SKM-1 (cell line): ENCODE measurements at regions not wholly inside any gene's neighbourhood (a gene's known extent, or its start where the extent isn't known, plus 50 kb on each side); places are given as distances from the start of the nearest gene placed in this dataset.
"Not testable (repeated sequence)": the region's sequence is repeated elsewhere in the genome, so short reads cannot be mapped to it uniquely, and the experiment has no call there.

Experiments
- DNase-seq: peaks from one replicate; lab custom pipeline; 2025; ENCODE audit not compliant: unreplicated experiment; lab: John Stamatoyannopoulos, UW

GRCh38 chr4:169934794-169935429 is 91.3 kb downstream of the MFAP3L start:
- no peak for DNase-seq

DNA sequence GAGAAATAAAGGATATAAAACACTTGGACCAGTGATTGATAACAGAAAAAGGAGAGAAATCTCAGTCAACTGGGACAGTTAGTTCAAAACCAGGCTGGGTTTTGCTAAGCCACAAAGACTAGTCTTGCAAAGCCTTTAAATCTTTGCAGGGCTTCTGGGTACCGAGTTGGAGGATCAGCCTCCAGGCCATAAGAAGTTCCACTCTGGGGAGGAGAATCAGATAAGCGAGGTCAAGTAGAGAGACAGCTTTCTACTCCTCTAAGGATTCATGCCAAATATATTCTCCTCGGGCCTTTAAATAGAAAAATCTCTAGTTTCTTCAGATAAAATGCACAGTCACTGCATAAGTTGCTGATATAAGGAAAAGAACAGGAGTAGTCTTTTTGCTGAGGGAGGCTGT is 92.7 kb downstream of the MFAP3L start:
- DNase-seq, result no peak

DNA sequence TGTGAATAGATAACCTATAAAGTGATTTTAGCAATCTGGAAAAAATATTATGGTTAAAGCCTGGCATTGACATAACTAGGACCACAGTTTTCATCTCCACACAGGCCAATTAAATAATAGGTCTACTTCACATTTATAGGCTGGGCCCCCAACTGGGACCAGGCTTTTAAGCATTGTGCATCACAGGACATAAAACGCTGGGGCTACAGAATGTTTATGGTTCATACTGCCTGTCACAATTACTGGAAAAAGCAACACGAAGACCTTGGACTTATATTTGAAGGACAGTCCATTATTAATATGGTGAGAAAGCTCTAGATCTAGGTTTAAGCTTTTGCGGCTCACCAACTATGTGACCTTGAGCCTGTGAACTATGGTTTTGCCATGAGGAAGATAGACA is 94.2 kb downstream of the MFAP3L start:
- no peak for DNase-seq

DNA sequence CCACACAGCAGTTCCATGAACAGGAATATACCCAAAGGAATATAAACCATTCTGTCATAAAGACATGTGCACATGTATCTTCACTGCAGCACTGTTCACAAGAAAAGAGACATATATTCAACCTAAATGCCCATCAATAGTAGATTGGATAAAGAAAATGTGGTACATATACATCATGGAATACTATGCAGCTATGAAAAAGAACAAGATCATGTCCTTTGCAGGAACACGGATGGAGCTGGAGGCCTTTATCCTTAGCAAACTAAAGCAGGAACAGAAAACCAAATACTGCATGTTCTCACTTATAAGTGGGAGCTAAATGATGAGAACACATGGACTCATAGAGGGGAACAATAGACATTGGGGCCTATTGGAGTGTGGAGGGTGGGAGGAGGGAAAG is 95.4 kb downstream of the MFAP3L start:
- DNase-seq, result not testable (repeated sequence)

GRCh38 chr4:169927280-169927679 is 98.9 kb downstream of the MFAP3L start:
- no peak for DNase-seq

GRCh38 chr4:169925678-169926077 is 100.5 kb downstream of the MFAP3L start:
- no peak for DNase-seq

- DNase-seq, result no peak
Measured at GRCh38 chr4:169922632-169923276, 103.4 kb downstream of the MFAP3L start.

GRCh38 chr4:169921732-169922131 is 104.5 kb downstream of the MFAP3L start:
- DNase-seq, result no peak

GRCh38 chr4:169921237-169921636 is 105.0 kb downstream of the MFAP3L start:
- DNase-seq, result no peak

GRCh38 chr4:169919194-169920124 is 106.7 kb downstream of the MFAP3L start:
- DNase-seq, result not testable (repeated sequence)

- no peak for DNase-seq
Measured at GRCh38 chr4:169915545-169915944, 110.7 kb downstream of the MFAP3L start.

- no peak for DNase-seq
Measured at GRCh38 chr4:169914866-169915265, 111.3 kb downstream of the MFAP3L start.

DNA sequence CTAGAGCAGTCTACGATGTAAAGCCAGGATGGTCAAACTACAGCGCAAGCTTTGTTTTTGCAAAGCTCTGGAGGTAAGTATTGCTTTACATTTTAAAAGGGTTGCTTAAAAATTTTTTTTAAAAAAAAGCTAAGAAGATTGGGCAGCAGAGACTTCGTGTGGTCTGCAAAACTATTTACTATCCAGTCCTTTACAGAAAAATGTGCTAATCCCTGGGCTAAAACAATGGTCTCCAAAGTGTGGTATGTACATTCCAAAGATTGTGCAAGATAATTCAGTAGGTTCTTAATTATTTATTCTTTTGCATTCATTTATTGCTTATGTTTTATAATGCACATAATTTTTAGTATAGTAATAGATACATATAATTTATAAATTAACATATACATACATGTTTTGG is 113.2 kb downstream of the MFAP3L start:
- no peak for DNase-seq

DNA sequence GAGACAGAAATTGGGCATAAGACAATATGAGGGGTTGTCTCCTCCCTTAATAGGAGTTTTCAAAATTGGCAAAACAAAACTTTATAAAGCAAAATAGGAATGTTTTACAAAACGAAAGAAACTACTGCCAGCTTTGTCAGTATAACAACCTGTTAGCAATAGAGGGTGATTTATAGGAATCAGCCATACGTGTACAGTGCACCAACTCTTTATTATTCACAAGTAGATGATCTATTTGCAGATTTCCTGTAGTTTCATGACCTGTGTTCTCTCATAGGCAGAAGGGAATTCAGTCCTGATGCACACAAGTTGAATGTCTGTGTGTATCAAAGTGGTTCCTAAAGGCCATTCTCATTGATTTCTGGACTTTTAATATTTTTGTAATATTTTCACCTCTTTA is 116.3 kb downstream of the MFAP3L start:
- no peak for DNase-seq

DNA sequence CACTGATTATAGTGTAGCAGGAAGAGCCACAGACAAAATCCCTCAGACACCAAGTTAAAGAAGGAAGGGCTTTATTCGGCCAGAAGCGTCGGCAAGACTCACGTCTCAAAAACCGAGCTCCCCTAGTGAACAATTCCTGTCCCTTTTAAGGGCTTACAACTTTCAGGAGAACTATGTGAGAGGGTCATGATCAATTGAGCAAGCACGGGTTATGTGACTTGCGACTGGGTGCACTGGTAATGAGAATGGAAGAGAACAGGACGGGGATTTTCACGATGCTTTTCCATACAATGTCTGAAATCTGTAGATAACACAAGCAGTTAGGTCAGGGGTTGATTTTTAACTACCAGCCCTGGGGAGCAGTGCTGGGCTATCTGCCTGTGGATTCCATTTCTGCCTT is 116.7 kb downstream of the MFAP3L start:
- no peak for DNase-seq

DNA sequence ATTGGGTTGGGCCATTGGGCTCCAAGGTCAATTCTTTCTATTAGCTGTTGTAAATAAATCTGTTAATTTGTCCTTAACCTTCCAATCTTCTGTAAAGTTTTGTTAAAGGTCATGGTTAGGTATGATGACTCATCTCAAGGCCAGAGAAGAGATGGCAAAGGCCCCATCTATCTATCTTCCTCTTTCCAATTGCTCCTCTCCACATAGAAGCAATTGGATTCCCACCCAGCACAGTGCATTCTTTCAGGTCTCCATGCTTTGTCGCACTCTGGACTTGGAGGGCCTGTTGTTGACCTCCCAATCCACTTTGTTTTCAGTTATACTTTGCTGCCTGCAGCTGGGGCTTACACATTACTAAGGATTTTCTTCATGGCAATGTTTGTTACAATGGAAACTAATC is 118.5 kb downstream of the MFAP3L start:
- DNase-seq, result no peak

DNA sequence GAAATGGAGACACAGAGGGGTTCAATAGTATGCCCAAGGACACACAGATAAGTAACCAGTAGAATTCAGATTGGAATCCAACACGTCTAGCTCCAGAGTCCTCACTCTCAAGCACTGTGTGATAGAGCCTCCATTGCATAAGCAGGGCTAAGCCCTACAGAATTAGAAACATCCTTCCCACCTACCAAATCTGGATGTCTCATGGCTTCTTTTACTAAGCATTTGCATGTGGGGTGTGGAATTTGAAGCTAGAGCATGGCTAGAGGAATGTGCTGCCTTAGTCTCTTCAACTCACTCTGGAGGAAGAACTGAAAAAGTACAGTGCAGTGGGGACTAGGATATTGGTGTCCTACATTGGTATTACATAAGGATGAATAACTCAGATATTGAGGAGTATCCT is 119.4 kb downstream of the MFAP3L start:
- DNase-seq, result no peak

DNA sequence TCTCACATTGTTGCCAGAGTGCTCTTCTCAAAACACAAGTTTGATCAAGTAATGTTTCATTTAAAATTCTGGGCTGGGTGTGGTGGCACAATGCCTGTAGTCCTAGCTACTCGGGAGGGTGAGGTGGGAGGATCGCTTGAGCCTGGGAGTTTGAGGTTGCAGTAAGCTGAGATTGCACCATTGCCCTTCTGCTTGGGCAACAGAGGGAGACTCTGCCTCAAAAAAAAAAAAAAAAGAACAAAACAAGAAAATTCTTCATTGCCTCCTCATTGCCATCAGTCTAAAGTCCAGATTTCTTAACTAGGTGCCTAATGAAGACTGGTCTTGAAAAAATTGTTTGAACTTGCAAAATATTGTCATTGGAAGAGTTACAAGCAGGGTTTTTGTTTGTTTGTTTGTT is 120.1 kb downstream of the MFAP3L start:
- DNase-seq, result no peak

DNA sequence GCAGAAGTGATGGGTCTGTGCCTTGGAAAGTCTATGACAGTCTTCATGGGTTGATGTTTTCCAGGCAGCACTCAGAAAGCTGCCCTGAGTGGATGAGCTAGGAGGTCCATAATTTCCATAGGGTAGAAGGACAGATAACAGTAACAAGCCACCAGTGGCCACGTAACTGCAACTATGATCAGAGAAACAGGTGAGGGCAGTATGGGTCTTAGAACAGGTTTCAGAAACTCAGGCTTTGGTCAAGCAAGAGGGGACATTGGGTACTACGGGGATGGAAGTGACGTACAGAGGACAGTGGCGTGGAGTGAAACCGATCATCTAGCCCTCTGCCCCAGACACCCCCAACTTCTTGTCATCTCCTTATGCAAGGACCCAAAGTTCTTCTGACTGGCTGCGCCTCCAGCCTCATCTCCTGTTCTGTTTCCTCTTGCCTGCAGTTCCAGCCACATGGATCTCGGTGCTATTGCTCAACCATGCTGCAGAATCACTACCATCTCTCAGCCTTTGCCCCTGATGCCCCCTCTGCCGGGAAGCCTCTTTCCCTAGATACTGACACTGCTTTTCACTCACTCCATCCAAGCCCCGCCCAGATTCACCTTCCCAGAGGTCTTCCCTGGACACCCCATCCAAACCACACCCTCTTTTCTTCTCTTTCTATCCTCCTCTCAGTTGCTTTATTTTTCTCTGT is 123.4 kb downstream of the MFAP3L start:
- no peak for DNase-seq

DNA sequence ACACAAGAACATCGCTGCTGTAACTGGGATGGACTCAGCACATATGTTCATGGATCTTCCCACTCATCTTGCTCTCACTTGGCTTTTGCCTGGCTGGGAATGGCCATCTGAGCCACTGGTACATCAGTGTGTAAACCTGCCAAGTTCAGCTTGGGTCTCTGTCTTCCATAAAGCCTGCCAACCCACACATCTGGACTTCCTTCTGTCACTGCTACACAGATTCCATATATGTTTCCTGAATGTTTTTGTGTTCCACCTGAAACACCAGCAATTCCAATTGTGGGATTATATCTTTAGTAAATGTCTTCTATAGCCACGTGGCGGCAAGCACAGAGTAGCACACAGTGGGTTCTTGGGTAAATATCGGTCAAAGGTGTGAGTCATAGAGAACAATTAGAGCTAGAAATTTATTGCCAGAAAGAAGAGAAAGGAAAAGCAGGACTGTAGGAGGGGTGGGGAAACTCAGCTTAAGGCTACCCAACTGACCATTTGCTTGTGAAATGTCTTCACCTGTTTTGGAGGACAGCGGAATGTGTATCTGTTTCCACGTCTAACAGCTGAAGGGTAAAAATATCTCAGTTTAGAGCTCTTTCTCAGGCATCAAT is 125.9 kb downstream of the MFAP3L start:
- DNase-seq, result no peak

DNA sequence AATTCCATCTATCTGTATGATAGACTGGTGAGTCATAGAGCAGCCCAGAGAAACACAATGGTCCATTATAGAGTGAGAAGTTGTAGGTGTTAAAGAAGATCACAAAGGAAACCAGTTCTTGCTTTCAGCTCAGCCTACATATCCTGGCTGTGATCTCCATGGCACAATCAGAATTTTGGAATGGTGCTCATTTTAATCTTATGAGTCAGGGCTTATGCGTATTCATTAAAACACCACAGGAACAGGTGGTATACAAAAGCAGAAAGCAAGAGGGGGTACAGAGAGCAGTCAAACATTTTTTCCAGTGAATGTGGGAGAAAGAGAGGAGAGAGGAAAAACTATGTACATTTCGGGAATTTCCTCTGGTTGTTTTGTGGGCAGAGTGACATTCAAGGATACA is 126.9 kb downstream of the MFAP3L start:
- DNase-seq, result no peak
